ENCODE measurements at regions not wholly inside any gene's neighbourhood (a gene's known extent, or its start where the extent isn't known, plus 50 kb on each side); places are given as distances from the start of the nearest gene placed in this dataset.
"Not testable (repeated sequence)": the region's sequence is repeated elsewhere in the genome, so short reads cannot be mapped to it uniquely, and the experiment has no call there.

DNA sequence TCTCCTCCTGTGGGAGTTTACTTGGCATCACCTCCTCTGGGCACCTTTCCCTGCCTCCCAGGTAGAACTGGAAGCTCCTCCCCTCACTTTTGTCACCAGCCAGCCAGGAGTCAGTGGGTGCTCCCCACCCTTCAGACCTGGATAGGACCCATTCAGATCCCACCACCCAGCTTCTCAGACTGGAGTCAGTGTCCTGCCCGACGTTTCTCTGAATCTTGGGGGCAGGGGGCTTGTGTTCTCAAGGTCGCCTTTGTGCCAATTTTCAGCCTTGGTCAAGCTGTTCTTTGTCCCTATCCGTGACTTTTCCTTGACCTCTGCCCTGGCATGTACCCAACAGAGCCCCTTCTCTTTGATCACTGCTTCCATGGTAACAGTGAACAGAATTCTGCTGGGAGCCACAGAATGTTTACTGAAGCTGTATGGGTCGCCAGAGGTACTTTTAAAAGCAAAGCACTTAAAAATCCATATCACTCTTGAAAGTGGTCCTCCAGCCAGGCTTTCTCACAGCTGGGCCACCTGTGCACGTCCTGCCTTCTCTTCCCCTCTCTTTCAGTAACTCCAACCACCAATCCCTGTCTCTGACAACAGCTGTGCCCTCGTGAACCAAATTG, 63.1 kb downstream of the SOWAHC start:
- not testable (repeated sequence) for H4K20me1 ChIP-seq (replicated peaks; ENCODE audit: insufficient read depth); H3F3A ChIP-seq (replicated peaks; ENCODE audit: low read depth); H3K79me2 ChIP-seq (replicated peaks; ENCODE audit: insufficient read depth); H3K27ac Mint-ChIP-seq; H3K4me1 Mint-ChIP-seq; H3K4me3 ChIP-seq; H3K36me3 ChIP-seq (ENCODE audit: insufficient read depth); H2AFZ ChIP-seq; H3K9me3 Mint-ChIP-seq; H3K9me2 ChIP-seq (ENCODE audit: insufficient read depth); H3K27me3 Mint-ChIP-seq (ENCODE audit: insufficient read depth, low read depth, poor library complexity); H3K4me3 Mint-ChIP-seq; H3K4me1 ChIP-seq (ENCODE audit: insufficient read depth); H3K27ac ChIP-seq (ENCODE audit: low read depth); DNase-seq (ENCODE audit: low spot score); ATAC-seq; H3K4me2 ChIP-seq; H3K36me3 Mint-ChIP-seq (ENCODE audit: low read depth); H3K27me3 ChIP-seq (ENCODE audit: insufficient read depth)

DNA sequence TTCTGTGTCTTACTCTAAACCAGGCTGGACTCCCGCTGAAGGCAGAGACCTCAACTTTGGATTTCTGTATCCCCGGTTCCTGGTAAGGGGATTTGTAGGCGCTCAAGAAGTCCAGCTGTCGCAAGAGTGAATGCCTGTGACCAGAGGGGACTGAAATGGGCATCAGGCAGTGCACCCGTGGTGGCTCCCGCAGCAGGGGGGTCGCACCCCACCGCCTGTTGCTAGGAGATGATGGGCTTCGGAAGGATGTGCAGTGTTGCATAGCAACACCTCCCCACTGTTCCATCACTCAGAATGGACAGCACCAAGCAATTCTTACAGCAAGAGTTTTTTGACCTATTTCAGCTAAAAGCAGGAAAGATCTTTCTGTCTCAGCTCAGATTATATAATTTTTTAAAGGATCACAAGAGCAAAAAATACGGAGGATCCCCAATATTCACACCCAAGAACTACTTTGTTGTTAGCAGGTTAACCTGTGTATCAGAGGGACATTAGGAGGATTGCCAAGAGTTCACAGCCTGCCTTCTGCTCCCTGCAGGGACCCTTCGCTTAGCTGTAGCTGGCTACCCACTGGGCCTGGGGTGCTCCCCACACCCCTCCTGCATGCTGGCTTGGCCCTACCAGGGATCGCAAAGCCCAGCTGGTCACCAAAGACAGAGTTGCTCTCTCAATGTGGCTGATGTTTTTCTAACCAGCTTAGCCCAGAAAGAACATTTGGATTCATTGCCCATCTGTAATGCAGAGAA, 63.8 kb downstream of the SOWAHC start:
- Histone ChIP-seq H4K20me1 (replicated peaks; ENCODE audit: insufficient read depth) (no peaks in the 10 kb centered on the region), H3K27me3 (ENCODE audit: insufficient read depth) (no peaks in the 10 kb centered on the region), H3K4me1 (ENCODE audit: insufficient read depth) (no peaks in the 10 kb centered on the region), H3K9me2 (ENCODE audit: insufficient read depth) (no peaks in the 10 kb centered on the region), H3K27ac (ENCODE audit: low read depth) (no peak overlapping the region), H3F3A (replicated peaks; ENCODE audit: low read depth) (no peaks in the 10 kb centered on the region), H3K4me3 (no peak overlapping the region), H3K79me2 (replicated peaks; ENCODE audit: insufficient read depth) (no peaks in the 10 kb centered on the region), H2AFZ (no peak overlapping the region), H3K4me2 (no peak overlapping the region), H3K36me3 (ENCODE audit: insufficient read depth) (no peaks in the 10 kb centered on the region; the same call in 1 of the 2 replicates)
- ATAC-seq (no peak), DNase-seq (ENCODE audit: low spot score) (no peak)
- Mint-ChIP-seq H3K27me3 (ENCODE audit: insufficient read depth, low read depth, poor library complexity) (peaks cover 2% of the 10 kb centered on the region), H3K27ac (no peak overlapping the region), H3K4me3 (no peak overlapping the region), H3K4me1 (peaks cover 5% of the 10 kb centered on the region; the same call in 1 of the 3 replicates), H3K9me3 (peaks cover 5% of the 10 kb centered on the region; the same call in 1 of the 3 replicates), H3K36me3 (ENCODE audit: low read depth) (no peaks in the 10 kb centered on the region)
- TF ChIP-seq STAT1 (IDR thresholded peaks at IDR 0.05; ENCODE audit: unreplicated experiment): no peak

GRCh38 chr2:109678724-109679201, 64.6 kb downstream of the SOWAHC start:
- not testable (repeated sequence) for H3K4me1 ChIP-seq (ENCODE audit: insufficient read depth); H3K4me3 Mint-ChIP-seq; H3K79me2 ChIP-seq (replicated peaks; ENCODE audit: insufficient read depth); H3K36me3 Mint-ChIP-seq (ENCODE audit: low read depth); H3K27me3 Mint-ChIP-seq (ENCODE audit: insufficient read depth, low read depth, poor library complexity); H3K27me3 ChIP-seq (ENCODE audit: insufficient read depth); DNase-seq (ENCODE audit: low spot score); H3K4me3 ChIP-seq; H3K27ac Mint-ChIP-seq; H3F3A ChIP-seq (replicated peaks; ENCODE audit: low read depth); H3K36me3 ChIP-seq (ENCODE audit: insufficient read depth); H3K27ac ChIP-seq (ENCODE audit: low read depth); H3K4me1 Mint-ChIP-seq; H3K4me2 ChIP-seq; H3K9me3 Mint-ChIP-seq; H2AFZ ChIP-seq; H4K20me1 ChIP-seq (replicated peaks; ENCODE audit: insufficient read depth); H3K9me2 ChIP-seq (ENCODE audit: insufficient read depth)
- peak; percentile 81 for ATAC-seq
- TF ChIP-seq, protein P1, sequence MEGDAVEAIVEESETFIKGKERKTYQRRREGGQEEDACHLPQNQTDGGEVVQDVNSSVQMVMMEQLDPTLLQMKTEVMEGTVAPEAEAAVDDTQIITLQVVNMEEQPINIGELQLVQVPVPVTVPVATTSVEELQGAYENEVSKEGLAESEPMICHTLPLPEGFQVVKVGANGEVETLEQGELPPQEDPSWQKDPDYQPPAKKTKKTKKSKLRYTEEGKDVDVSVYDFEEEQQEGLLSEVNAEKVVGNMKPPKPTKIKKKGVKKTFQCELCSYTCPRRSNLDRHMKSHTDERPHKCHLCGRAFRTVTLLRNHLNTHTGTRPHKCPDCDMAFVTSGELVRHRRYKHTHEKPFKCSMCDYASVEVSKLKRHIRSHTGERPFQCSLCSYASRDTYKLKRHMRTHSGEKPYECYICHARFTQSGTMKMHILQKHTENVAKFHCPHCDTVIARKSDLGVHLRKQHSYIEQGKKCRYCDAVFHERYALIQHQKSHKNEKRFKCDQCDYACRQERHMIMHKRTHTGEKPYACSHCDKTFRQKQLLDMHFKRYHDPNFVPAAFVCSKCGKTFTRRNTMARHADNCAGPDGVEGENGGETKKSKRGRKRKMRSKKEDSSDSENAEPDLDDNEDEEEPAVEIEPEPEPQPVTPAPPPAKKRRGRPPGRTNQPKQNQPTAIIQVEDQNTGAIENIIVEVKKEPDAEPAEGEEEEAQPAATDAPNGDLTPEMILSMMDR (conservative IDR thresholded peaks at IDR 0.05; ENCODE audit: low read depth in 2 of 2): 0 out of 4 replicates have a peak, but pooled peaks of 1 of the 2 experiments have one; percentile 5
